Stromal cell of bone marrow (primary cell): ENCODE measurements at regions not wholly inside any gene's neighbourhood (a gene's known extent, or its start where the extent isn't known, plus 50 kb on each side); places are given as distances from the start of the nearest gene placed in this dataset.

Source experiments
- DNase-seq: peaks from one replicate; pipeline ENCODE4 v3.0.0-alpha.2; 2012; ENCODE audit warnings: low read depth

- no peak for DNase-seq
Observed at GRCh38 chr12:66962290-66962689, 283.4 kb upstream of the GRIP1 start.

- DNase-seq, result no peak
Observed at GRCh38 chr12:66963901-66964300, 285.0 kb upstream of the GRIP1 start.

- DNase-seq, result peak; percentile 4
Observed at GRCh38 chr12:66964629-66965028, 285.8 kb upstream of the GRIP1 start.

- no peak for DNase-seq
Observed at GRCh38 chr12:66965621-66966020, 286.7 kb upstream of the GRIP1 start.

GRCh38 chr12:66971816-66972215, 292.9 kb upstream of the GRIP1 start:
- no peak for DNase-seq

GRCh38 chr12:66976526-66976925, 292.6 kb upstream of the CAND1 start:
- DNase-seq, result no peak

- no peak for DNase-seq
Observed at GRCh38 chr12:66978802-66979201, 290.4 kb upstream of the CAND1 start.

GRCh38 chr12:66979251-66979650, 289.9 kb upstream of the CAND1 start:
- DNase-seq, result no peak

GRCh38 chr12:66984077-66984476, 285.1 kb upstream of the CAND1 start:
- DNase-seq, result no peak

- DNase-seq, result no peak
Observed at GRCh38 chr12:66984962-66985361, 284.2 kb upstream of the CAND1 start.

GRCh38 chr12:66999141-66999540, 270.0 kb upstream of the CAND1 start:
- DNase-seq, result no peak

GRCh38 chr12:67001251-67001650, 267.9 kb upstream of the CAND1 start:
- no peak for DNase-seq

- no peak for DNase-seq
Observed at GRCh38 chr12:67002720-67003119, 266.4 kb upstream of the CAND1 start.

- no peak for DNase-seq
Observed at GRCh38 chr12:67006610-67007009, 262.5 kb upstream of the CAND1 start.

- no peak for DNase-seq
Observed at GRCh38 chr12:67014642-67015041, 254.5 kb upstream of the CAND1 start.

GRCh38 chr12:67018105-67018504, 251.1 kb upstream of the CAND1 start:
- DNase-seq, result no peak

- DNase-seq, result no peak
Observed at GRCh38 chr12:67019070-67019469, 250.1 kb upstream of the CAND1 start.

GRCh38 chr12:67025543-67026114, 243.5 kb upstream of the CAND1 start:
- DNase-seq, result peak; percentile 5

- no peak for DNase-seq
Observed at GRCh38 chr12:67026487-67027246, 242.5 kb upstream of the CAND1 start.

GRCh38 chr12:67028529-67028928, 240.6 kb upstream of the CAND1 start:
- DNase-seq, result no peak

- no peak for DNase-seq
Observed at GRCh38 chr12:67034110-67034879, 234.9 kb upstream of the CAND1 start.

GRCh38 chr12:67035121-67035520, 234.0 kb upstream of the CAND1 start:
- no peak for DNase-seq

- no peak for DNase-seq
Observed at GRCh38 chr12:67038486-67038885, 230.7 kb upstream of the CAND1 start.
